ENCODE measurements at regions not wholly inside any gene's neighbourhood (a gene's known extent, or its start where the extent isn't known, plus 50 kb on each side); places are given as distances from the start of the nearest gene placed in this dataset.
A peak's percentile ranks its signal among the peaks of the same experiment; 100 is the strongest.

GRCh38 chr21:17440969-17441368 is 71.9 kb upstream of the CXADR start:
- no peak for DNase-seq (ENCODE audit: low read depth)

- DNase-seq (ENCODE audit: low read depth), result no peak
These were observed 71.5 kb upstream of the CXADR start for GRCh38 chr21:17441370-17441769.

GRCh38 chr21:17442165-17442564 is 70.7 kb upstream of the CXADR start:
- DNase-seq (ENCODE audit: low read depth), result no peak

- DNase-seq (ENCODE audit: low read depth), result no peak
These were observed 68.0 kb upstream of the CXADR start for GRCh38 chr21:17444828-17445227.

GRCh38 chr21:17446737-17447136 is 66.1 kb upstream of the CXADR start:
- DNase-seq (ENCODE audit: low read depth), result no peak

GRCh38 chr21:17449701-17450100 is 63.1 kb upstream of the CXADR start:
- DNase-seq (ENCODE audit: low read depth), result no peak

GRCh38 chr21:17451364-17451891 is 61.4 kb upstream of the CXADR start:
- no peak for DNase-seq (ENCODE audit: low read depth)

- DNase-seq (ENCODE audit: low read depth), result peak; percentile 68
These were observed 58.4 kb upstream of the CXADR start for GRCh38 chr21:17454315-17455027.

GRCh38 chr21:17455028-17455353 is 57.9 kb upstream of the CXADR start:
- DNase-seq (ENCODE audit: low read depth), result no peak

- no peak for DNase-seq (ENCODE audit: low read depth)
These were observed 57.4 kb upstream of the CXADR start for GRCh38 chr21:17455451-17455850.

GRCh38 chr21:17458279-17458678 is 54.6 kb upstream of the CXADR start:
- no peak for DNase-seq (ENCODE audit: low read depth)

- no peak for DNase-seq (ENCODE audit: low read depth)
These were observed 52.7 kb upstream of the CXADR start for GRCh38 chr21:17460094-17460493.

- DNase-seq (ENCODE audit: low read depth), result peak; percentile 64
These were observed 51.8 kb upstream of the CXADR start for GRCh38 chr21:17461014-17461413.

- DNase-seq (ENCODE audit: low read depth), result no peak
These were observed 51.3 kb upstream of the CXADR start for GRCh38 chr21:17461582-17461981.

GRCh38 chr21:17462276-17462981 is 50.4 kb upstream of the CXADR start:
- no peak for DNase-seq (ENCODE audit: low read depth)

All from forelimb muscle (tissue), 1 donor.